ENCODE measurements at regions not wholly inside any gene's neighbourhood (a gene's known extent, or its start where the extent isn't known, plus 50 kb on each side); places are given as distances from the start of the nearest gene placed in this dataset.

DNA sequence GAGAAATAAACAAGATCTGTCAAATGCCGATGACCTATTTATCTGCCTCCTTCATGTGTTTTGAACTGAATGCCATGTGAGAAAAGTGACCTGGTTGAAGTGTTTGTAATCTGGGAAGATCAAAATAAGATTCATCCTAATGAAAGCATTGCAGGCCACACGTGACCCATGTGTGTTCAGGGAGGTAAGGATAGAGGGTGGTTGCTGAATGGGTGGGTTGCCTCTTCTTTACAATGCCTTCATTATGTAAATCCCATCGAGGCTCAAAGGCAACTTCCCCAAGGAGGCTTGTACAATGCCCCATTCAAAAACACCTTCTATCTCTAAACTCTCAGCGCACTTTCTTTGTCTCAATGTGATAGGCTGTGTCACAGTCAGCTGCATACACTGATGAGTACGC, 273.1 kb downstream of the LRATD1 start:
- Histone ChIP-seq H3K36me3 (ENCODE audit: control insufficient read depth in 1 of 2, insufficient read depth in 2 of 2, low read length in 2 of 2) (no peaks in the 10 kb centered on the region), H3K27ac (ENCODE audit: low read depth, low read length) (no peak overlapping the region), H4K20me1 (ENCODE audit: insufficient read depth) (no peaks in the 10 kb centered on the region), H3K9me3 (ENCODE audit: control insufficient read depth in 1 of 2, insufficient read depth in 1 of 2, low read depth in 1 of 2, low read length in 2 of 2) (no peaks in the 10 kb centered on the region), H3K9ac (ENCODE audit: low read length) (no peak overlapping the region), H3K79me2 (ENCODE audit: insufficient read depth, low read length) (no peaks in the 10 kb centered on the region), H3K9me2 (ENCODE audit: insufficient read depth) (no peaks in the 10 kb centered on the region), H3K4me2 (ENCODE audit: low read length) (no peak overlapping the region), H3K4me1 (ENCODE audit: control insufficient read depth in 1 of 2, insufficient read depth in 2 of 2, low read length in 2 of 2) (no peaks in the 10 kb centered on the region), H2AFZ (ENCODE audit: low read depth, low read length, poor library complexity, severe bottlenecking) (no peak overlapping the region), H3K27me3 (ENCODE audit: insufficient read depth, low read length) (no peaks in the 10 kb centered on the region), H3K4me3 (replicated peaks in 1 of 2; ENCODE audit: low read depth in 1 of 2, low read length in 2 of 2) (no peak overlapping the region)
- ATAC-seq: no peak
- ChIA-PET RAD21 (ENCODE audit: low non-redundant PET in 1 of 2, low total read pairs in 2 of 2, uncharacterized antibody in 2 of 2, unreplicated experiment in 2 of 2) (no interaction called here), POLR2A (no interaction called here), CTCF (no interaction called here)
- no peak for DNase-seq (ENCODE audit: low read depth, low spot score)
- TF ChIP-seq POLR2A (IDR thresholded peaks at IDR 0.05; ENCODE audit: borderline replicate concordance, extremely low read depth, insufficient read depth, insufficient read length) (no peak), SRF (IDR thresholded peaks at IDR 0.05; ENCODE audit: low read depth) (no peak), ELF1 (IDR thresholded peaks at IDR 0.05; ENCODE audit: borderline replicate concordance, low read depth) (no peak), EZH2phosphoT487 (IDR thresholded peaks at IDR 0.05; ENCODE audit: borderline replicate concordance) (no peak), SP1 (IDR thresholded peaks at IDR 0.05; ENCODE audit: low read depth) (no peak), TCF7L2 (IDR thresholded peaks at IDR 0.05; ENCODE audit: borderline replicate concordance, extremely low read depth, insufficient read depth, insufficient read length) (no peak), SIN3A (IDR thresholded peaks at IDR 0.05; ENCODE audit: low read depth) (no peak), EZH2 (IDR thresholded peaks at IDR 0.05) (no peak), YY1 (IDR thresholded peaks at IDR 0.05; ENCODE audit: extremely low read depth, insufficient replicate concordance, low read depth, low read length) (no peak), POLR2AphosphoS5 (IDR thresholded peaks at IDR 0.05; ENCODE audit: low read depth, low read length) (no peak), CBX3 (IDR thresholded peaks at IDR 0.05; ENCODE audit: low read depth) (no peak), ZNF274 (IDR thresholded peaks at IDR 0.05; ENCODE audit: low read depth, low read length) (no peak), JUND (IDR thresholded peaks at IDR 0.05) (no peak)
- TF ChIP-seq, protein P1, sequence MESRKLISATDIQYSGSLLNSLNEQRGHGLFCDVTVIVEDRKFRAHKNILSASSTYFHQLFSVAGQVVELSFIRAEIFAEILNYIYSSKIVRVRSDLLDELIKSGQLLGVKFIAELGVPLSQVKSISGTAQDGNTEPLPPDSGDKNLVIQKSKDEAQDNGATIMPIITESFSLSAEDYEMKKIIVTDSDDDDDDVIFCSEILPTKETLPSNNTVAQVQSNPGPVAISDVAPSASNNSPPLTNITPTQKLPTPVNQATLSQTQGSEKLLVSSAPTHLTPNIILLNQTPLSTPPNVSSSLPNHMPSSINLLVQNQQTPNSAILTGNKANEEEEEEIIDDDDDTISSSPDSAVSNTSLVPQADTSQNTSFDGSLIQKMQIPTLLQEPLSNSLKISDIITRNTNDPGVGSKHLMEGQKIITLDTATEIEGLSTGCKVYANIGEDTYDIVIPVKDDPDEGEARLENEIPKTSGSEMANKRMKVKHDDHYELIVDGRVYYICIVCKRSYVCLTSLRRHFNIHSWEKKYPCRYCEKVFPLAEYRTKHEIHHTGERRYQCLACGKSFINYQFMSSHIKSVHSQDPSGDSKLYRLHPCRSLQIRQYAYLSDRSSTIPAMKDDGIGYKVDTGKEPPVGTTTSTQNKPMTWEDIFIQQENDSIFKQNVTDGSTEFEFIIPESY (IDR thresholded peaks at IDR 0.05; ENCODE audit: extremely low read depth, insufficient replicate concordance, low read length): no peak
- TF ChIP-seq, protein P2, sequence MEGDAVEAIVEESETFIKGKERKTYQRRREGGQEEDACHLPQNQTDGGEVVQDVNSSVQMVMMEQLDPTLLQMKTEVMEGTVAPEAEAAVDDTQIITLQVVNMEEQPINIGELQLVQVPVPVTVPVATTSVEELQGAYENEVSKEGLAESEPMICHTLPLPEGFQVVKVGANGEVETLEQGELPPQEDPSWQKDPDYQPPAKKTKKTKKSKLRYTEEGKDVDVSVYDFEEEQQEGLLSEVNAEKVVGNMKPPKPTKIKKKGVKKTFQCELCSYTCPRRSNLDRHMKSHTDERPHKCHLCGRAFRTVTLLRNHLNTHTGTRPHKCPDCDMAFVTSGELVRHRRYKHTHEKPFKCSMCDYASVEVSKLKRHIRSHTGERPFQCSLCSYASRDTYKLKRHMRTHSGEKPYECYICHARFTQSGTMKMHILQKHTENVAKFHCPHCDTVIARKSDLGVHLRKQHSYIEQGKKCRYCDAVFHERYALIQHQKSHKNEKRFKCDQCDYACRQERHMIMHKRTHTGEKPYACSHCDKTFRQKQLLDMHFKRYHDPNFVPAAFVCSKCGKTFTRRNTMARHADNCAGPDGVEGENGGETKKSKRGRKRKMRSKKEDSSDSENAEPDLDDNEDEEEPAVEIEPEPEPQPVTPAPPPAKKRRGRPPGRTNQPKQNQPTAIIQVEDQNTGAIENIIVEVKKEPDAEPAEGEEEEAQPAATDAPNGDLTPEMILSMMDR (IDR thresholded peaks at IDR 0.05 in 2 of 3, conservative IDR thresholded peaks at IDR 0.05 in 1 of 3; ENCODE audit: borderline replicate concordance in 1 of 3, insufficient read depth in 1 of 3, low read depth in 2 of 3, low read length in 2 of 3): no peak
- intact Hi-C loops (cut with micrococcal nuclease): no loop called here
- BruUV-seq (replicated peaks): no TSS peak
